ENCODE measurements at regions not wholly inside any gene's neighbourhood (a gene's known extent, or its start where the extent isn't known, plus 50 kb on each side); places are given as distances from the start of the nearest gene placed in this dataset.
"Not testable (repeated sequence)": the region's sequence is repeated elsewhere in the genome, so short reads cannot be mapped to it uniquely, and the experiment has no call there.

DNA sequence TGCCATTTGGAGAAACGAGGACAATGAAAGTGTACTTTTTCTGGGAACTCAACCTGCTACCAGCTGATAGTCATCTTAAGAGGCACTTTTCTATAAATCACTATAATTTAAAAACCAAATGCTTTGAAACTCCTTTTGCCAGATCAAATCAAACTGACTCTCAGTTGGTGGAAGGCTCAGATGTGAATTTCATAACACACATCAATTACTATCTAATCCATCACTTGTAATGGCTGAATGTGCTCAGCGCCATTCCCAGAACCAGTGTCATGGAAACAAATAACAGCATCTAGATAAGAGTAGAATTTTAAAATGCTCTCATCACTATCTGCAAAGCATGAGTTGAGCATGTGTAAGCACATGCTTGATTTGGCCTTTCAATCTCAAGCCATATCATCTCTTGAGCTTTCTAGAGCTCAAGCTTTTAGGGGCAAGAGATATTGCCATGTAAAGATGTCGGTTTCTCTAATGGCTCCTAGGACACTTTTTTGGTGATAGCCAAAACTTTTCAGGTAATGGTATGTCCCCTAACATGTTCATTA, 223.1 kb upstream of the ACVR2A start:
- DNase-seq, result no peak
- intact Hi-C loops (cut with DNase I), result no loop called here

DNA sequence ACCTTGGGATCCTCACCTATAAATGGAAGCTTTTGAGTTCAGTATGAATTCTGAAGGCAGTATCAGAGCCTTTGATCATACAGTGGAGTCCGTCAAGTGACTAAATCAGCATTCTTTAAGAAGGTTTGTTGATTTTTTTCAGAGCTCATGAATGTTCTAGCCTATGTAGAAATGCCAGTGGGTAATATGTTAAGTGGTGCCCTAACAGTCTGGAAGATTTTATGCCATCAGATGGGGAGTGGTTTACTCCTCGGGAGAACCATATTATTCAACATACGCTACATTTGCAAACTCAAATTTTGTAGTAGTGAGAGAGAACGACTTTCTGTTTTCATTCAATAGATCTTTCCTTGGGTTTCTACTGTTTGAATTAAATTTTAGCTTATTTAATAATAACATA, 225.0 kb upstream of the ACVR2A start:
- intact Hi-C loops (cut with DNase I), result no loop called here
- DNase-seq, result no peak

DNA sequence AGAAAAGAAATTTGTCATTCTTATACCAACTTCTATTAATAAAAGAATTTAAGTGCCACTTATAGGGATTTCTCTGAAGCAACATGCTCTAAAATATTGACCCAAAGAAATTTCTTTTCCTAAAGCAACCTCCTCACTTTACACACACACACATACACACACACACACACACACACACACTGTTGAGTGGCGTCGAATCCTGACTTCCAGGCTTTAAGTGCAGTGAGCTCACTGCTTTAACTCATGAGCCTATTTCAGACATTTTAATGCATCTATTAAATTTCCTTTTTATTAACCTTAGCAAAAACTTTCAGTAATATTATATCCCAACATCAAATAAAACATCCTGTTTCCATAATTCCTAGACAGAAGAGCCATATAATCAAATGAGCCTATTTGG, 229.1 kb upstream of the ACVR2A start:
- intact Hi-C loops (cut with DNase I), result no loop called here
- no peak for DNase-seq

DNA sequence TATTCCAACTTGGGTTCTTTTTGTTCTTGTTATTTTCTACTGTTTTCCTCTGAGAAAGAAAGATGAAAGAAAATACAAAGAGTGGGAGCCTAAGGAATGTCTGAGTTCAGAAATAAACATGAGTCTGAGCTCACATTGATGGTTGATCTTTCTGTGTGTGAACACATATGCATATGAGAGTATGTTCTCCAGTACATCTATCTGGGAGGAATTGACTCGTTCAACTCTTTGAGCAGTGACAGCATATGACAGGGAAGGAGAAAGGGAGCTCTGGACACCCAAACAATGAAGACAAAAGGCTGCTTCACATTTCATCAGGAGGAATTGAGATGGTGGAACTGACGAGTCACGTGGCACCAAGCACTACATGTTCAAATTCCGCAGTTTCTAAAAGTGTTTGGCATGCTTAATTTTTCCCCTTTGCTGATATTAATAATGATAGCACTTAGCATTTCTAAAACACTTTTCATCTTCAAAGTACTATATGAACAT, 229.8 kb upstream of the ACVR2A start:
- no peak for DNase-seq
- intact Hi-C loops (cut with DNase I), result no loop called here

DNA sequence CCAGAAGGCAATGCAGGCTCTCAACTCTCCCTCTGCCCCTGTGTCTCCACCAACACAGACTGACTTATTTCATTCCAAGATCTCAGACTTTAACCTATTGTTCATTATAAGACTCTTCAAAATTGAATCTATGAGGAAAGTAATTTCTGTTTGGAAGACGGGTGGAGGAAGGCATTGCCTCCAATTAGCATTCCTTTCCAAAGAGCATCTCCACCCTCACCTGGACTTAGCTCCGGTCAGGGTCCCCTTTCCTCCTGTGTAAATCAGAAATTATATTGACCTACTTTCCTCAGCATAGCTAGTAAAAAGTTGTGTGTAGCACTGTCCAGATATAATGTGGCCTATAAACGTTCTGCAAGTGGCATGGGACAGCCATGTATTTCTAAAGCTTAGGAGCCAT, 230.4 kb upstream of the ACVR2A start:
- intact Hi-C loops (cut with DNase I), result no loop called here

GRCh38 chr2:147610496-147611040, 234.3 kb upstream of the ACVR2A start:
- no peak for DNase-seq
- intact Hi-C loops (cut with DNase I), result no loop called here

More for the DNA sequence above, 230.4 kb upstream of the ACVR2A start:
- no peak for DNase-seq

GRCh38 chr2:147609301-147609700, 235.5 kb upstream of the ACVR2A start:
- no peak for DNase-seq
- intact Hi-C loops (cut with DNase I), result no loop called here

DNA sequence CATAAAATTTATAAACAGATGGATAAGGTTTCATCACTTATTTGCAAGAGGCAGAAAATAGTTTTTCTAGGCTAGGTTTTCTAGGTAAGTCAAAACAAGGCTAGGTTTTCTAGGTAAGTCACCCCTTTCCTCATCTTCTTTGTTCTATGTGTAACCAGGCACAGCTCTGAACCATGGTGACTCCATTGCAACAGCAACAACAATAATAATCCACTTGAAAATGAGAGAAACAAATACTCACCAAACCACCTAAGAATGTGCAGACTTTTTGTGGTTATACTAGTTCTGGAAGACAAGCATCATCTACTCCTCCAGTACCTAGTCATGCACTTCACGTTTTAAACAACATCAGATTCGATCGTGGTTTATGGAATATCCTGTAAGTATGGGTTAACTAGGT, 237.4 kb upstream of the ACVR2A start:
- no peak for DNase-seq
- intact Hi-C loops (cut with DNase I), result no loop called here

DNA sequence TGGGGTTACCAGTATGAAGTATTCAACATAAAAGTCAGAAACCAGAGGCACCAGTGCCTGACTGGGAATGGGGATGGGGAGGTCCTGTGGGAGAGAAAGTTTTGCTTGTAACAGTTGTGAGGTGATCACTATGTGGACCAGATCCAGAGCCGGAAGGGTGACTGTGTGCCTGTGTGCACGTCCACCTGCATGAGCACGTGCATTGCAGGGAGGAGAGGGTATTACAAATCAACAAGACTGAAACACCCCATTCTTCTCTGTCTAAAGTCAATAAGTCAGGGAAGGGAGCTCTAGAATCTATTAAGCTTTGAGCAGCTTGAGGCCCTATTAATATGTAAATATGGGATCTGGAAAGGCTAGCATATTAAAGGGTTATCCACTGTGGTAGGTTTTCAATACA, 241.0 kb upstream of the ACVR2A start:
- intact Hi-C loops (cut with DNase I), result no loop called here
- DNase-seq, result no peak

DNA sequence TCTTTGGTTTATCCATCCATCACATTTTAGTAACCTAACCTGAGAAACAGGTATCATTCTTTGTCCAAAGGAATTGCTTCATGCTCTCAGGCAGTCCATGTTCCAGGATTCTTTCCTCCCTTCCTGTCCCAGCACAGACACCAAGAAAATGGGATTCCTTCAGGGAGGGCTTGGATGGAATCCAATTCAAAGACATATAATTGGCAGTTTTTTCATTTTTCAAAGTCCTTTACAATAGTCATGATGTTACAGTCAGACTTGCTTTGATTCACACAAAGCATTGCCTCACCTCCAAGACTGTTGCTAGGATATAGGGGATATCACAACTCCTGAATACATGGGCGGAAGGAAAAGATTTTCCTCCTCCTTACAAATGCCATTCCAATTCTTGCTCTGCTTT, 241.4 kb upstream of the ACVR2A start:
- no peak for DNase-seq
- intact Hi-C loops (cut with DNase I), result no loop called here

- intact Hi-C loops (cut with DNase I), result no loop called here
- no peak for DNase-seq
Measured at GRCh38 chr2:147600646-147601045, 244.2 kb upstream of the ACVR2A start.

DNA sequence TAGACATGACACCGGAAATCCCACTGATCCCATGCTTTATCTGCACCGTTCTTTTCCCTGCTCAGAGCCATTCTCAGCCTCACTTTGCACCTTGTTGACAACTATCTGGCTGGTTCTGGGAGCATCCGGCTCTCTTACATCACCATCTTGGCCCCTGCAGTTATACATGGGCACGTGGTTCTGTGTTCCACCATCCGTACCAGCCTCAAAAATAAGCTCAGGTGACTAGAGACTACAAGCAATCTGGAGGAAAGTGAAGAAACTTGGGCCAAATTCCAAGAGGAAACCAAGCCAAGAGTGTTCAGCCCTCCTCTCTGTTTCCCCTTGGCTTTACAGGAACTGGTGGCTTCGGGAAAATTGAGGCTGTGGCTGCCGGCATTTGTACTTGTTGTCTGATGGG, 244.6 kb upstream of the ACVR2A start:
- no peak for DNase-seq
- intact Hi-C loops (cut with DNase I), result no loop called here

DNA sequence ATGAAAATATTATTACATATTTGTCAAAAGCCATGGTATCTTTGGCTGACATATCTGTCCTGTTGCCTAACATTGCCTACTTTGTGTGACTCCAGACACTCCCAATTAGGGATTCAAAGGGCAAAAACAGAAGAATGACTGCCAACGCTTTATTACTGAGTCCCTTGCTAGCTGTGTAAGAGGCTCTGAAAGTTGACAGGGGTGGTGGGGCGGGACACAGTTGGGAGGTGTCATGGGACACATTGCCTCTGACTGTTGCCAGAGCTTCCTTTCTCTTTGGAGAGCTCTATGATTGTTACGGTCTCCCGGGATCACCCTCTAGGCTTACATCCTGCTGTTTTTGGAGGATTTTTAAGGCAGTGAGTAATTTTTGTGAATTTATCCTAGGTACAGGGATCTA, 249.6 kb upstream of the ACVR2A start:
- intact Hi-C loops (cut with DNase I), result no loop called here
- DNase-seq, result no peak

DNA sequence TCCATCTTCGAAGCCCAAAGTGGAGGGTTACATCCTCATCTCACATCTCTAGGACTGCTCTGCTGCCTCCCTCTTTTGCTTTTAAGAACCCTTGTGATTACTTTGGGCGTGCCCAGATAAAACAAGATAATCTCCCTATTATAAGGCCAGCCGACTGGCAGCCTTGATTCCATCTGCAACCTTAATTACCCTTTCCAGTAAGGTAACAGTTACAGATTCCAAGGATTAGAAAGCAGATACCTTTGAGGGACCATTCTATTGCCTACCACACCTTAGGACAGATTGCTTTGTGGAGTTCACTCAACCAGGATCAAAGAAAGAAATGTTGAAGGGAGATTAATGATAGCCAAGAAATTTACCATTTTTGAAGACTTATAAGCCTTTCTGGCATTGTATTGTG, 250.8 kb upstream of the ACVR2A start:
- DNase-seq, result no peak
- intact Hi-C loops (cut with DNase I), result no loop called here

DNA sequence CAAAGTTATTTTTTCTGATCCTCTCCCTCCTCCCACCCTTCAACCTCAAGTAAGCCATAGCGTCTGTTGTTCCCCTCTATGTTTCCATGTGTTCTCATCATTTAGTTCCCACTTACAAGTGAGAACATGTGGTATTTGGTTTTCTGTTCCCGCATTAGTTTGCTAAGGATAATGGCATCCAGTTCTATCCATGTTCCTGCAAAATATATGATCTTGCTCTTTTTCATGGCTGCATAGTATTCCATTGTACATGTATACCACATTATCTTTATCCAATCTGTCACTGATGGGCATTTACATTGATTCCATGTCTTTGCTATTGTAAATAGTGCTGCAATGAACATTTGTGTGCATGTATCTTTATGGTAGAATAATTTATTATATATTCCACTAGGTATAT, 252.0 kb upstream of the ACVR2A start:
- DNase-seq; intact Hi-C loops (cut with DNase I): not testable (repeated sequence)

DNA sequence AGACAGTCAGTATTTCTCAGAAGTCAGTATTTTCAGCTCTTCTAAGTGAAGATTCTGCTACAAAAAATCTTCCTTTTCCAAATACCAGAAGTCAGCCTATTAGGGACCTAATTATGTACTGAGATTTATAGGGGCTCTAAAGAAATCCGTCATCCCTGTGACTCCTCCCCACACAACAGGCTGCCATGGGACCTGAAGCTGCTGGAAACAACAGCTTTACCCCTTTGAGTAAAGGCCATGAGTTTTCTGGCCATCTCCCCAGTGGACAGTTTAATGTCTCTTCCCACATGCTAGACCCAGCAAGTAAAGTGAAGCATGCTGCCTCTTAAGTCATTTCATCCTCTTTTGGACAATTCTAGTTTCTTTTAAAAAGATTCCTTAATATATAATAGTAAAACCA, 255.7 kb upstream of the ACVR2A start:
- intact Hi-C loops (cut with DNase I), result no loop called here
- no peak for DNase-seq

GRCh38 chr2:147588191-147588590, 256.6 kb upstream of the ACVR2A start:
- intact Hi-C loops (cut with DNase I), result no loop called here
- no peak for DNase-seq

DNA sequence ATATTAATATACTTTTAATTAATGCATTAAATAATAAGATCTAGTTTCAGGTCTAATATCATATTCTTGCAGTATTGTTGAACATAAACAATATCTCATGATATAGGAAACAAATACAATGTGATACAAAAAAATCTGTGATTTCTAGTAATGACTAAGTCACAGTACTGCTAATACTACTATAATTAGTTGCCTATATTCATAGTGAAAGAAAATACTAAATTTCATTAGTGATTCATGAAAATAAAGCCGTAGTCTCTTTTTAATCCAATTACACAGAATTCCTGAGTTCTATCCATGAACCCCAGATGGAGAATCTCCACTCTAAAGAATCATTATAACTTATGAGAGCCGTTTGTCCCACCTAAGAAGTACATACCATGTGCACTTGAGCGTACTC, 266.3 kb upstream of the ACVR2A start:
- no peak for DNase-seq
- intact Hi-C loops (cut with DNase I), result no loop called here

DNA sequence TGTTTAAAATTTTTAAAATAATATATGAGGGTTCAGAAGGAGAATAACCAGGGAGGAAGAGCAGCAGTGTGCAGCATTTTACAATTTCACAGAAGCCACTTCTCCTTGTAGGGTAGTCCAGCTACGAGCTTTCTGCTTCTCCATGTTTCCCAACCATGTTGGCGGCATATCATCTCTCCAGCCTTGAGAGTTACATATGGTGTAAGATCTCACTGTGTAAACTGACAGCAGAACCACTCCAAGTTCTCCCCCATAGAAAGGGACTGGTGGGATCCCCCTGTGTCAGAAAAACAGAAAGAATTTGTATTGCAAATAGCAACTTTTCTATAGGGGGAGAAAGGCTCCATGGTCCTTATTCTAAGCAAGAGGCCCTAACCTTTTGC, 266.8 kb upstream of the ACVR2A start:
- intact Hi-C loops (cut with DNase I), result no loop called here
- DNase-seq, result no peak

DNA sequence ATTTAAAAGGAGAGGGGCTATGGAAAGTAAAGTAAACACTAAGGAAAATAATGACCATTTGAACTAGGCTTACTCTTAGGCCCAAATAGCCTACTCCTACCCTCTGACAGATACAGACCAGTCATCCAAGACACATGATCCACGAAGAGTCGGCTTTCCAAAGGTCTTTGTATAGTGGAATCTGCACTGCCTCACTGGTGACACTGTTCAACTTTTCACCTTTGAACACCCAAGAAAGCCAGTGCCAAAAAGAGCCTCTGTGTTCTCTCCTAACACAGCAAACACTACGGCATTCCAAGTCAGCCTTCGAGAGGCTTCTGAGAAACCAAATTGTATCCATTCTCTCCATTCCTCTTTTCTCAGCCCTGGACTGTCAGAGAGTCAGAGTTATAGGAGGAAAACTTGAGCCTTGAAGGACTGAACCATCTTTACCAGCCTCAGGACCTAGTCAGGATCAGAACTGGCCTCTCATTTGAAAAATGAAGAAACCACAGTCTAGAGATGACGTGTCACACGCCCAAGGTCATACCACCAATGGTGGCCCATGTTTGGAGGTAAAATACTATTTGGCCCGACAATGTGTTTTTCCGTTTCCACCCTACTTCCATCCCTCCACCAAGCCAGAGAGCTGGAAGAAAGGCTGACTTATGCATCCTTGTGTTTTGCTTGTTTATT, 267.4 kb upstream of the ACVR2A start:
- intact Hi-C loops (cut with DNase I), result no loop called here
- no peak for DNase-seq

DNA sequence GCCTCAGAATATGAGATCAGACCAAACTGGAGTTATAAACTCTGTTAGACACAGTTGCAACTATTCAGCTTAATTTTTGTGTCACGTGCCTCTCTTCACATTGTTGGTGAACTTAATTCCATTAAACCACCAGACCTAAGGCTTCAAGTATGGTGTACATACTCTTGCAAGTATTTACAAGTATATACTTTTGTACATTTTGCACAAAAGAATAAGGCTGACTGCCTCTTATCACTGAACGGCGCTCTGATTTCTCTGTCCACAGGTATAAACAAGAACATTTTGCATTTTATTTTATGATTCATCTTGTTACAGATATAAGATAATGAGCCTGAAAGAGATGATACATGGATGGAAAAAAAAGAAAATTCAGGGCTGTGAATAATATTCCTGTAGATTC, 269.7 kb upstream of the ACVR2A start:
- no peak for DNase-seq

More for the DNA sequence above, 269.7 kb upstream of the ACVR2A start:
- intact Hi-C loops (cut with DNase I), result no loop called here

All from head of caudate nucleus (tissue), 42 donors.